ENCODE measurements at regions not wholly inside any gene's neighbourhood (a gene's known extent, or its start where the extent isn't known, plus 50 kb on each side); places are given as distances from the start of the nearest gene placed in this dataset.

DNA sequence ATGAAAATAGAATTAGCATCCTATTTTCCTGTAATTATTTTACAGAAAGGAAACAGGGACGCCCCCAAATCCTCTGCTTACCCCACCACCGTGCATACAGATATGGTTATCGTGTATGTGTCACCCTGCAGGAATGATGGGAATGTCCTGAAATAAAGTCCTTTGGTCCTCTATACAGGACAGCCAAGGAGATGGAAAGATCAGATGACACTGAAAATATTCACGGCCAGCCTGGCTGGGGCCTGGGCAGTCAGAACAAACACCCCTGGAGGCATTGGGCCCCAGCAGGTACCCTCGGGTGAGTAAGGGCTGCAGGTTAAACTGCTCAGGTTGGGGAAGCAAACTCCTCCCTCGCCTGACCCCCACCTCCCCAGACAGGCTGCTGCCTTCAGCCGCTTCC is 368.0 kb downstream of the FOXL1 start:
- ChIA-PET POLR2A (ENCODE audit: low non-redundant PET) (no interaction called here), CTCF (no interaction called here)
- TF ChIP-seq CTCF (conservative IDR thresholded peaks at IDR 0.05; ENCODE audit: low read depth) = no peak
- DNase-seq (ENCODE audit: low spot score) = no peak
- peak overlapping the region; percentile 31; the same call in 1 of the 2 replicates for H3K27ac ChIP-seq

GRCh38 chr16:86946981-86947380 is 368.6 kb downstream of the FOXL1 start:
- no peak for TF ChIP-seq CTCF (conservative IDR thresholded peaks at IDR 0.05; ENCODE audit: low read depth)
- no peak overlapping the region; the same call in 1 of the 2 replicates for H3K27ac ChIP-seq
- ChIA-PET POLR2A (ENCODE audit: low non-redundant PET) (no interaction called here), CTCF (no interaction called here)
- DNase-seq (ENCODE audit: low spot score) = no peak

- H3K27ac ChIP-seq = no peak overlapping the region
- CTCF ChIA-PET = interaction anchor here (0.6 kb wide), 1 partner anchor 115 kb away, joined by 4 read pairs; no protein-coding TSS in a partner anchor
- DNase-seq (ENCODE audit: low spot score) = no peak
- POLR2A ChIA-PET (ENCODE audit: low non-redundant PET) = no interaction called here
- TF ChIP-seq CTCF (conservative IDR thresholded peaks at IDR 0.05; ENCODE audit: low read depth) = no peak
Measured at GRCh38 chr16:86948046-86948445, 369.1 kb downstream of the C16orf95 start.

- H3K27ac ChIP-seq = peak overlapping the region; percentile 4; the same call in 1 of the 2 replicates
- TF ChIP-seq CTCF (conservative IDR thresholded peaks at IDR 0.05; ENCODE audit: low read depth) = no peak
- no peak for DNase-seq (ENCODE audit: low spot score)
- CTCF ChIA-PET = no interaction called here
- POLR2A ChIA-PET (ENCODE audit: low non-redundant PET) = no interaction called here
Measured at GRCh38 chr16:86949116-86949515, 368.1 kb downstream of the C16orf95 start.

DNA sequence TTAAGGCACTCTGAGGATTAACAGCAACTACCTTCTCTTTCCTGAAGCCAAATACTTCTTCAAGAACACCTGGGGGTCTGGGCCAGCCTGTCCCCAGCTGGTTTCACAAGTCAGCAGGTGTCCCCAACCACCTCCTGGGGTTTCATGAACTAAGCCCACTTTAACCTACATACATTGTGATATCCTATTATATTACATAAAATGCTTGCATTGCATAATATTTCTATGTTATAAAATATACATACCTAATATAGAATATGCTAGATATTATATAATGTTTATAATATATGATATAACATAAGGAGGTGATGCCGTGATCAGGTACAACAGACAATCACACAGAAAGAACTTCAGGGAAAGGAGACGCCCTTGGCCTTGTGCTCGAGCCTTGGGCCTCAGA is 367.6 kb downstream of the C16orf95 start:
- POLR2A ChIA-PET (ENCODE audit: low non-redundant PET) = no interaction called here
- no peak for TF ChIP-seq CTCF (conservative IDR thresholded peaks at IDR 0.05; ENCODE audit: low read depth)
- CTCF ChIA-PET = no interaction called here
- no peak for DNase-seq (ENCODE audit: low spot score)
- H3K27ac ChIP-seq = peak overlapping the region; percentile 38; the same call in 1 of the 2 replicates

- H3K27ac ChIP-seq = peak overlapping the region; percentile 88
- DNase-seq (ENCODE audit: low spot score) = no peak
- ChIA-PET POLR2A (ENCODE audit: low non-redundant PET) (no interaction called here), CTCF (interaction anchor here (0.6 kb wide), 1 partner anchor 1502 kb away, joined by 4 read pairs; the partner anchor contains the start of gene ZFPM1)
- TF ChIP-seq CTCF (conservative IDR thresholded peaks at IDR 0.05; ENCODE audit: low read depth) = no peak
Measured at GRCh38 chr16:86951041-86951822, 366.0 kb downstream of the C16orf95 start.

Data from RWPE1 (cell line).